Osteoblast (primary cell): ENCODE measurements at regions not wholly inside any gene's neighbourhood (a gene's known extent, or its start where the extent isn't known, plus 50 kb on each side); places are given as distances from the start of the nearest gene placed in this dataset.

Experiments
- DNase-seq: peaks from one replicate; pipeline ENCODE4 v3.0.0; 2011; ENCODE audit warnings: low spot score, mixed read lengths; ENCODE audit not compliant: insufficient read length; ENCODE audit errors: missing footprints
- H2AFZ ChIP-seq: 2 replicates; pipeline ENCODE4 v1.6.0; 2011; ENCODE audit warnings: mild to moderate bottlenecking, low read length
- H3K27ac ChIP-seq: 2 replicates; pipeline ENCODE4 v1.5.1; 2011; ENCODE audit warnings: mild to moderate bottlenecking, low read depth, low read length, moderate library complexity
- H3K27me3 ChIP-seq: 2 replicates; pipeline ENCODE4 v1.6.0; 2012; ENCODE audit warnings: mild to moderate bottlenecking, control low read depth, inconsistent platforms, low read length, moderate library complexity; ENCODE audit not compliant: insufficient read depth
- H3K36me3 ChIP-seq: 2 replicates; pipeline ENCODE4 v1.5.1; 2011; ENCODE audit warnings: mild to moderate bottlenecking, low read length, control low read depth, moderate library complexity; ENCODE audit not compliant: insufficient read depth
- H3K4me1 ChIP-seq: 2 replicates; pipeline ENCODE4 v1.5.1; 2011; ENCODE audit warnings: mild to moderate bottlenecking, low read length, control low read depth, moderate library complexity; ENCODE audit not compliant: insufficient read depth
- H3K4me2 ChIP-seq: 2 replicates; pipeline ENCODE4 v1.6.0; 2011; ENCODE audit warnings: mild to moderate bottlenecking, low read length; ENCODE audit not compliant: insufficient read depth
- H3K4me3 ChIP-seq: fragments of 200-600 bp; sonication (generic); 3 replicates; pipeline ENCODE4 v1.5.1; 2012; ENCODE audit warnings: mild to moderate bottlenecking, low read length, inconsistent platforms; ENCODE audit not compliant: insufficient read depth
- H3K79me2 ChIP-seq: 2 replicates; pipeline ENCODE4 v1.6.0; 2012; ENCODE audit warnings: mild to moderate bottlenecking, low read length, control low read depth, inconsistent platforms; ENCODE audit not compliant: insufficient read depth
- H3K9me3 ChIP-seq: 2 replicates; pipeline ENCODE4 v1.5.1; 2011; ENCODE audit warnings: low read depth, low read length, control low read depth
- H4K20me1 ChIP-seq: 2 replicates; pipeline ENCODE4 v1.6.0; 2012; ENCODE audit warnings: mild to moderate bottlenecking, low read length, control low read depth; ENCODE audit not compliant: insufficient read depth
- TF ChIP-seq, protein P1 (sequence below): IDR thresholded peaks from 2 replicates; pipeline ENCODE4 v1.5.1; 2011; ENCODE audit warnings: mild to moderate bottlenecking, low read depth, low read length, moderate library complexity; ENCODE audit errors: extremely low read depth

DNA sequence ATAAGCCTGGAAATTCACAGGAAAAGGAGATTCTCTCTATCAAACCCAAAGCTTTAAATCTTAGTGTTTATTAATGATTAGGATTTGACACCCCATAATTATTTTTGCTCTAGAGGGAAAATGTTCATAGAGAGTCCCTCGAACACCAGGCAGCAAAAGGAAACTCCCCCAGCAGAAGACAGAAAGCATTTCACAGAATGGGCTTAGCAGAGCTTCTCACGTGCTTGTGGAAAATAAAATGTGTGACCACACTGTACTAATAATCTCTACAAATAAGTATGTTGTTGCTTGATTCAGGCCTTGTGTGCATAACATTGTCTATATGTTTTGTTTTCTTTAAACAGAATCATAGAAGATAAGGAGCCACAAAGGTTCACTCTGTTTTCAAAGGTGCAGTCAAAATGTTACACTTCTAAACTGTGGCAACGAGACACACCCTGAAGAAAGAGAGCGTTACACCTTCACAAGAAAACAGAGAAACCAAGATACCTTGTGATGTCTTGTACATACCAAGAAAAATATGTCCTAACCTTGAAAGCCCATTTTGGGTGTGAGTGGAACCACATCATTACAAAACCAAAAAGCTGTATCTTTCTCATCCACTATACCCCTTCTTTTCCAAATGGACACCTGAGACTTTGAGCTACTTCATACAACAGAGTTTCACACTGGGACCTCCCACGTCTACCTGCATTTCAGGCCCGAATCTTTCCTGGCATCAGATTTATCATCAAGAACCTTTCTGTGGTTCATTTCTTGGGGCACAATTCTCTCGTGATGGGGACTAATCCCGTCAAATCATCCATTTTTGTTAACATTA is 282.5 kb downstream of the ETS1 start:
- no peaks in the 10 kb centered on the region for H4K20me1 ChIP-seq
- H2AFZ ChIP-seq, result no peak overlapping the region
- no peak overlapping the region for H3K4me2 ChIP-seq
- H3K27ac ChIP-seq, result no peak overlapping the region
- no peaks in the 10 kb centered on the region for H3K79me2 ChIP-seq
- no peaks in the 10 kb centered on the region for H3K4me1 ChIP-seq
- H3K4me3 ChIP-seq, result no peak overlapping the region
- DNase-seq, result no peak
- no peaks in the 10 kb centered on the region for H3K36me3 ChIP-seq
- TF ChIP-seq, protein P1, sequence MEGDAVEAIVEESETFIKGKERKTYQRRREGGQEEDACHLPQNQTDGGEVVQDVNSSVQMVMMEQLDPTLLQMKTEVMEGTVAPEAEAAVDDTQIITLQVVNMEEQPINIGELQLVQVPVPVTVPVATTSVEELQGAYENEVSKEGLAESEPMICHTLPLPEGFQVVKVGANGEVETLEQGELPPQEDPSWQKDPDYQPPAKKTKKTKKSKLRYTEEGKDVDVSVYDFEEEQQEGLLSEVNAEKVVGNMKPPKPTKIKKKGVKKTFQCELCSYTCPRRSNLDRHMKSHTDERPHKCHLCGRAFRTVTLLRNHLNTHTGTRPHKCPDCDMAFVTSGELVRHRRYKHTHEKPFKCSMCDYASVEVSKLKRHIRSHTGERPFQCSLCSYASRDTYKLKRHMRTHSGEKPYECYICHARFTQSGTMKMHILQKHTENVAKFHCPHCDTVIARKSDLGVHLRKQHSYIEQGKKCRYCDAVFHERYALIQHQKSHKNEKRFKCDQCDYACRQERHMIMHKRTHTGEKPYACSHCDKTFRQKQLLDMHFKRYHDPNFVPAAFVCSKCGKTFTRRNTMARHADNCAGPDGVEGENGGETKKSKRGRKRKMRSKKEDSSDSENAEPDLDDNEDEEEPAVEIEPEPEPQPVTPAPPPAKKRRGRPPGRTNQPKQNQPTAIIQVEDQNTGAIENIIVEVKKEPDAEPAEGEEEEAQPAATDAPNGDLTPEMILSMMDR, result no peak
- no peaks in the 10 kb centered on the region for H3K27me3 ChIP-seq
- no peaks in the 10 kb centered on the region for H3K9me3 ChIP-seq

DNA sequence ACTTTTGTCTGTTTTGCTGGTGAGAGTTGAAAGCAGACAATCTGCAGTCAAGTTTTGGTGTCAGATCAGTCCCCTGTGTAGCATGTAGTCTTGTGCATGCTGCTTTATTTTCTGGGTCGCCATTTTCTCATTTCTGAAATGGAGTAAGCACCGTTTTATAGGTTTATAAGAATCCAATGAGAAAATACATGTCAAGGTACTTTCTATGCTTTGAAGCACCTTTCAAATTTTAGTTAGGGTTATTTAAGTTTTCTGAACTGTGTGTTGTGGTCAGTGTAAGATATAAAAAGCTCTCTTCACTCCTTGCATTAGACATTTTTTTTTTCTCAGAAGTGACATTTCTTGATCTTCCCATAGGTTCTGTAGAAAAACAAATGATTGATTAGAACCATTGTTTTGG is 283.2 kb downstream of the ETS1 start:
- Histone ChIP-seq H3K4me2 (no peak overlapping the region), H3K27me3 (no peaks in the 10 kb centered on the region), H3K9me3 (no peaks in the 10 kb centered on the region), H4K20me1 (no peaks in the 10 kb centered on the region), H2AFZ (no peak overlapping the region), H3K4me3 (no peak overlapping the region), H3K79me2 (no peaks in the 10 kb centered on the region), H3K27ac (no peak overlapping the region), H3K4me1 (peaks cover 6% of the 10 kb centered on the region), H3K36me3 (no peaks in the 10 kb centered on the region)
- DNase-seq, result no peak
- TF ChIP-seq, protein P1, result no peak

DNA sequence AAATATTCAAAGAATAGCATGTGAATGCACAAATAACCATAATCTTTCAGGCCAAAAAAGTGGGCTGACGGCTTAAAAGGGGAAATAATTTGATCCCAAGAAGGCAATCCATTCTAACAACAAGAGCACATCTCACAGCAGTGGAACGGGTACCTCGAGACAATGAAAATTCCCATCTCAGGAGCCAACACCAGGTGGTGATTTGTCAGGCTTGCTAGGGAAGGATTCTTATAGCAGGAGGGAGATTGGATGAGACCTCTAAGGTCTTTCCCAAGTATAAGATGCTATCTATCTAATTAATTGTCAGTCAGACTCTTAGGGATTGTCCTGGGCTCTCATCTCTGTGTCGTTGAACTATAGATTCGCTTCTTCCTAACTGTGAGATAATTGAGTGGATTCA is 284.0 kb downstream of the ETS1 start:
- no peaks in the 10 kb centered on the region for H3K36me3 ChIP-seq
- H3K27ac ChIP-seq, result no peak overlapping the region
- H4K20me1 ChIP-seq, result no peaks in the 10 kb centered on the region
- H2AFZ ChIP-seq, result no peak overlapping the region
- no peaks in the 10 kb centered on the region for H3K79me2 ChIP-seq
- H3K4me3 ChIP-seq, result no peak overlapping the region
- TF ChIP-seq, protein P1, result no peak
- H3K27me3 ChIP-seq, result no peaks in the 10 kb centered on the region
- no peak overlapping the region for H3K4me2 ChIP-seq
- H3K9me3 ChIP-seq, result no peaks in the 10 kb centered on the region
- no peak for DNase-seq
- peaks cover 10% of the 10 kb centered on the region for H3K4me1 ChIP-seq

DNA sequence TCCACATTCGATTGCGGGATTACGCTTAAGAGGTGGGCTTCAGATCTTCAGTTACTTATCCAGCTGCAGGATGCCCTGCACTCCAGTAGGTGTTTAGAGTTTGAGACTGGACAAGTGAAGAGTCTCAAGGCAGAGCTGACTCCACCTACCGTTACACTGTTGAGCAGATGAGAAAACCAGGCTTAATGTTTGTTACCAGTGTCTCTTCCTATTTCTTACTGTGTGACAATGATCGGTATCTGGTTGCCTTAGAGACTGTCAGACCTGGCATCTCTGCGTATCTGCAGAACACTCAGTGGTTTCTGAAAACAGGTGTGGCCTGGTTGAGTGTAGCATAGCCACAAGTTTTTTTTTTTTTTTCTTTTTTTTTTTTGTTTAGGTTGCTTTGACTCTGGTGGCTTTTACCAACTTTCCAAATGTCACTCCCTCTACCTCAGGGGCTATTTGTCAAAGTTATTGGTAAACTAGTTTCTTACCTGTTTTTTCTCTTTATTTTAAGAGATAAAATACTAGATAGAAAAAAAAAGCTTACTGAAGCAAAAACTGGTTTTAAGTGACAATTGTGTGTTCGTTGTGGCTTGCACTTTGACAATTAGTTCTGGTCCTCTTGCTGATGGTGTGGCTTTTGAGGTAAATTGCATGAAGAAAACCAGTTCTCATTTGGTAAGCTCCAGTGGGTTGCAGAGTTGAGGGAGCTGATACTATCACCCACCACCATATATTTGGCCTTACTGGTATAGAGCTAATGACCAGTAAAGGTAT is 284.8 kb downstream of the ETS1 start:
- DNase-seq, result no peak
- no peaks in the 10 kb centered on the region for H3K79me2 ChIP-seq
- H3K4me3 ChIP-seq, result no peak overlapping the region
- H3K9me3 ChIP-seq, result no peaks in the 10 kb centered on the region
- no peaks in the 10 kb centered on the region for H4K20me1 ChIP-seq
- no peak overlapping the region for H2AFZ ChIP-seq
- H3K27ac ChIP-seq, result no peak overlapping the region
- H3K4me1 ChIP-seq, result peaks cover 10% of the 10 kb centered on the region
- H3K27me3 ChIP-seq, result no peaks in the 10 kb centered on the region
- no peak overlapping the region for H3K4me2 ChIP-seq
- TF ChIP-seq, protein P1, result no peak
- no peaks in the 10 kb centered on the region for H3K36me3 ChIP-seq
